ENCODE measurements at regions not wholly inside any gene's neighbourhood (a gene's known extent, or its start where the extent isn't known, plus 50 kb on each side); places are given as distances from the start of the nearest gene placed in this dataset.

DNA sequence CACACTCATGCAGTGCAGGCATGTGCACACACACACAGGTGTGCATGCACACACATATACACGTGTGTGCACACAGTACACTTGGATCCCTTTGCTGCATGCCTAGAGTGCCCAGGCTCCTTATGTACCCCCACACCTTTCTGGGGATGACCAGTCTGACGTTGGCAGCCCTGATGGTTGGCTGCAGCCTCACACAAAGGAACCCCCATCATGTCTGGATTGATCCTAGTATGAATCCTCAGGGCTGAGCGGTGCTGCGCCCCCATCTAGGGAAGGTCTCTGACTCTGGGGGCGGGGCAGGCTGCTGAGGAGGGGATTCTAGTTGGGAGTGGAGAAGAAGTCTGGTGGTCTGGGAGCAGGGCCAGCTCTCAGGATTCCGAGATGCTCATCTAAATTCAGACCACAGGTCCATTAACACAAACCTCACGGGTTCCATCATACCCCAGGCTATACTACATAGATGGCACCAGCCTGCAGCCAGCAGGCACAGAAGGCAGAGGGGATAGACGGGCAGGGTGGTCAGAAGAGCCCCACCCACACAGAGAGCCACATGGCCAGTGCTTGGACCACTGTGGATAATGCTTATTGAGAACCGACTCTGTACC is 50.5 kb upstream of the OLFM1 start:
- Histone ChIP-seq H2AFZ (no peak overlapping the region), H3K4me3 (no peak overlapping the region), H3F3A (ENCODE audit: insufficient read depth, low read depth) (no peaks in the 10 kb centered on the region), H3K9me2 (ENCODE audit: insufficient read depth) (no peaks in the 10 kb centered on the region), H3K27me3 (ENCODE audit: insufficient read depth, low read depth) (peaks cover 89% of the 10 kb centered on the region), H3K27ac (no peak overlapping the region), H3K79me2 (ENCODE audit: low read depth) (no peaks in the 10 kb centered on the region), H3K9me3 (ENCODE audit: insufficient read depth, low read depth) (no peaks in the 10 kb centered on the region), H3K36me3 (ENCODE audit: low read depth) (no peaks in the 10 kb centered on the region), H4K20me1 (ENCODE audit: insufficient read depth) (no peaks in the 10 kb centered on the region), H3K4me2 (no peak overlapping the region), H3K4me1 (replicated peaks; ENCODE audit: insufficient read depth) (no peaks in the 10 kb centered on the region)
- no peak for DNase-seq
- BruUV-seq (replicated peaks), result no TSS peak
- POLR2A ChIA-PET (ENCODE audit: unreplicated experiment), result no interaction called here
- no peak for TF ChIP-seq EZH2 (IDR thresholded peaks at IDR 0.05; ENCODE audit: low read depth)
- TF ChIP-seq, protein P1, sequence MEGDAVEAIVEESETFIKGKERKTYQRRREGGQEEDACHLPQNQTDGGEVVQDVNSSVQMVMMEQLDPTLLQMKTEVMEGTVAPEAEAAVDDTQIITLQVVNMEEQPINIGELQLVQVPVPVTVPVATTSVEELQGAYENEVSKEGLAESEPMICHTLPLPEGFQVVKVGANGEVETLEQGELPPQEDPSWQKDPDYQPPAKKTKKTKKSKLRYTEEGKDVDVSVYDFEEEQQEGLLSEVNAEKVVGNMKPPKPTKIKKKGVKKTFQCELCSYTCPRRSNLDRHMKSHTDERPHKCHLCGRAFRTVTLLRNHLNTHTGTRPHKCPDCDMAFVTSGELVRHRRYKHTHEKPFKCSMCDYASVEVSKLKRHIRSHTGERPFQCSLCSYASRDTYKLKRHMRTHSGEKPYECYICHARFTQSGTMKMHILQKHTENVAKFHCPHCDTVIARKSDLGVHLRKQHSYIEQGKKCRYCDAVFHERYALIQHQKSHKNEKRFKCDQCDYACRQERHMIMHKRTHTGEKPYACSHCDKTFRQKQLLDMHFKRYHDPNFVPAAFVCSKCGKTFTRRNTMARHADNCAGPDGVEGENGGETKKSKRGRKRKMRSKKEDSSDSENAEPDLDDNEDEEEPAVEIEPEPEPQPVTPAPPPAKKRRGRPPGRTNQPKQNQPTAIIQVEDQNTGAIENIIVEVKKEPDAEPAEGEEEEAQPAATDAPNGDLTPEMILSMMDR (conservative IDR thresholded peaks at IDR 0.05), result no peak
- CTCF ChIA-PET, result no interaction called here
- intact Hi-C loops (cut with micrococcal nuclease; ENCODE audit: unreplicated experiment), result no loop called here

DNA sequence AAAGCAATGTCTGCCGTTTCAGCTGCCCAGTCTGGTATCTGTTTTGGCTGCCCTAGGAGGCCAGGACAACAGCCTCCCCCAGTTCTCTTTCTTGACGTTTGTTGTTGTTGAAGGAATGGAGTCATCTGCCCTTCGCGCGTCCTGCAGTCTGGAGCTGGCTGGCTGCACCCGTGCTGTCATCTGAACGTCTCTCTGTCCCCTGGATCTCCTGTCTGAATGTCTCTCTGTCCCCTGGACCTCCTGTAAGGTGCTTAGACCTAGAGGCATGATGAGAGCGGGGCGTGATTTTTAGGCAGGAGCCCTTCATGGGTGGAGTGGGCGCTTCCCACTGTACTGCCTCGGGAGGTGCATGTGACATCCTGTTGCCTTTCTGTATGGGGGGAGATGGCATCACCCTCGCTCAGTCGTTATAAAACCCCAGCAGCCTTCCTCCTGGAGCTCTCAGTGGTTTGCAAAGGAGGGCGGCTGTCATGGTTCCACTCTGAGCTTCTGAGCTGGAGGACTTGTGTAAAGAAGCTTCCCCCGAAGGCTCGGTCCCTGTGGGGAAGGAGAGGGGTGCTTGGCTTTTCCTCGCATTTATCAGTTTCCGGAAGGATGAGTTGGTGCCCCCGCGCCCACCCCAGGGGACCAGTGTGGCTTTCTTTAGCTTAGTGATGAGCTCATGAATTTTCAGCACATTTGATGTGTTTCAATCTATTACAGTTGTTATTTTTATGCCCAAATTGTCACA is 49.8 kb upstream of the OLFM1 start:
- no peak overlapping the region for H3K4me2 ChIP-seq
- no peaks in the 10 kb centered on the region for H4K20me1 ChIP-seq (ENCODE audit: insufficient read depth)
- no TSS peak for BruUV-seq (replicated peaks)
- TF ChIP-seq, protein P1 (conservative IDR thresholded peaks at IDR 0.05), result no peak
- no peak for TF ChIP-seq EZH2 (IDR thresholded peaks at IDR 0.05; ENCODE audit: low read depth)
- no peaks in the 10 kb centered on the region for H3K4me1 ChIP-seq (replicated peaks; ENCODE audit: insufficient read depth)
- no peaks in the 10 kb centered on the region for H3K36me3 ChIP-seq (ENCODE audit: low read depth)
- no peak overlapping the region for H3K4me3 ChIP-seq
- POLR2A ChIA-PET (ENCODE audit: unreplicated experiment), result no interaction called here
- H3F3A ChIP-seq (ENCODE audit: insufficient read depth, low read depth), result no peaks in the 10 kb centered on the region
- no peaks in the 10 kb centered on the region for H3K9me3 ChIP-seq (ENCODE audit: insufficient read depth, low read depth)
- H2AFZ ChIP-seq, result no peak overlapping the region
- no peak overlapping the region for H3K27ac ChIP-seq
- CTCF ChIA-PET, result no interaction called here
- intact Hi-C loops (cut with micrococcal nuclease; ENCODE audit: unreplicated experiment), result no loop called here
- H3K9me2 ChIP-seq (ENCODE audit: insufficient read depth), result no peaks in the 10 kb centered on the region
- no peak for DNase-seq
- H3K27me3 ChIP-seq (ENCODE audit: insufficient read depth, low read depth), result peaks cover 89% of the 10 kb centered on the region
- no peaks in the 10 kb centered on the region for H3K79me2 ChIP-seq (ENCODE audit: low read depth)

All from PC-9 (cell line).